ENCODE measurements at regions not wholly inside any gene's neighbourhood (a gene's known extent, or its start where the extent isn't known, plus 50 kb on each side); places are given as distances from the start of the nearest gene placed in this dataset.
"Not testable (repeated sequence)": the region's sequence is repeated elsewhere in the genome, so short reads cannot be mapped to it uniquely, and the experiment has no call there.

DNA sequence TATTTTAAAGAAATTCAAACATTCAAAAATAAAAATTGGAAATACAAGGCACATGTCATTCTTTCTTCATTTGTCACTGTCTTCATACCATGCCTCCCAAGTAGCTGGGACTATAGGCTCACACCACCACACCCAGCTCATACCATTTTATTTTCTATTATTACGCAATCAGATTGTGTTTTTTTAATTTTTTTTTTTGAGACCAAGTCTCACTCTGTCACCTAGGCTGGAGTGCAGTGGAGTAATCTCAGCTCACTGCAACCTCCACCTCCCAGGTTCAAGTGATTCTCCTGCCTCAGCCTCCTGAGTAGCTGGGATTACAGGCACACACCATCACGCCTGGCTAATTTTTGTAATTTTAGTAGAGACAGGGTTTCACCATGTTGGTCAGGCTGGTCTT lies 526.1 kb downstream of the DTWD2 start:
- not testable (repeated sequence) for TF ChIP-seq GATA2 (IDR thresholded peaks at IDR 0.05; ENCODE audit: insufficient read depth, insufficient read length, low read depth, low read length); POLR2A (IDR thresholded peaks at IDR 0.05; ENCODE audit: low read depth, low read length); POLR2AphosphoS5 (IDR thresholded peaks at IDR 0.05; ENCODE audit: insufficient read depth, low read depth, low read length)
